ENCODE measurements at regions not wholly inside any gene's neighbourhood (a gene's known extent, or its start where the extent isn't known, plus 50 kb on each side); places are given as distances from the start of the nearest gene placed in this dataset.

DNA sequence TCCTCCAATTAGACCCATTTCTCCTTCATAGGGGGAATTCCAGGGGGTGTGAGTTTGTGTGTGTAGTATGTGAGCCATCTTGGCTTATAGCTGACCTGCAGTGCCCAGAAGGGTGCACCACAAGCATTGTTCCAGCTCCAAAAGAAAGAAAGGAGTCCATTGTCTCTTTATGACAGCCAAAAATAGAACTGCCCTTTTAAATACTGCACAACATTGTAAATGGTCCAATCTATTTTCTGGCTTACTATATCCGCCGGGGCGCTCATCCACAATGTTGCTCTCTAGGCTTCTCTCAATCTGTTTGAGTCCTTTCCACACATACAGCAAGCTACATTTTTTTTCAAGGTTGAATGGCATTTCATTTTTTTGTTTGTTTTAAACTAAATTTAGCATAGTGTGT, 517.5 kb downstream of the STK39 start:
- Mint-ChIP-seq H3K27ac (ENCODE audit: unreplicated experiment) (no peak overlapping the region), H3K27me3 (ENCODE audit: unreplicated experiment) (no peaks in the 10 kb centered on the region), H3K4me1 (ENCODE audit: unreplicated experiment) (peaks cover 39% of the 10 kb centered on the region), H3K4me3 (ENCODE audit: unreplicated experiment) (no peak overlapping the region), H3K9me3 (ENCODE audit: unreplicated experiment) (no peaks in the 10 kb centered on the region), H3K36me3 (ENCODE audit: low read depth, unreplicated experiment) (no peaks in the 10 kb centered on the region)
- no peak for DNase-seq (ENCODE audit: low spot score)
- TF ChIP-seq, protein P1, sequence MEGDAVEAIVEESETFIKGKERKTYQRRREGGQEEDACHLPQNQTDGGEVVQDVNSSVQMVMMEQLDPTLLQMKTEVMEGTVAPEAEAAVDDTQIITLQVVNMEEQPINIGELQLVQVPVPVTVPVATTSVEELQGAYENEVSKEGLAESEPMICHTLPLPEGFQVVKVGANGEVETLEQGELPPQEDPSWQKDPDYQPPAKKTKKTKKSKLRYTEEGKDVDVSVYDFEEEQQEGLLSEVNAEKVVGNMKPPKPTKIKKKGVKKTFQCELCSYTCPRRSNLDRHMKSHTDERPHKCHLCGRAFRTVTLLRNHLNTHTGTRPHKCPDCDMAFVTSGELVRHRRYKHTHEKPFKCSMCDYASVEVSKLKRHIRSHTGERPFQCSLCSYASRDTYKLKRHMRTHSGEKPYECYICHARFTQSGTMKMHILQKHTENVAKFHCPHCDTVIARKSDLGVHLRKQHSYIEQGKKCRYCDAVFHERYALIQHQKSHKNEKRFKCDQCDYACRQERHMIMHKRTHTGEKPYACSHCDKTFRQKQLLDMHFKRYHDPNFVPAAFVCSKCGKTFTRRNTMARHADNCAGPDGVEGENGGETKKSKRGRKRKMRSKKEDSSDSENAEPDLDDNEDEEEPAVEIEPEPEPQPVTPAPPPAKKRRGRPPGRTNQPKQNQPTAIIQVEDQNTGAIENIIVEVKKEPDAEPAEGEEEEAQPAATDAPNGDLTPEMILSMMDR (IDR thresholded peaks at IDR 0.05; ENCODE audit: unreplicated experiment), result no peak

DNA sequence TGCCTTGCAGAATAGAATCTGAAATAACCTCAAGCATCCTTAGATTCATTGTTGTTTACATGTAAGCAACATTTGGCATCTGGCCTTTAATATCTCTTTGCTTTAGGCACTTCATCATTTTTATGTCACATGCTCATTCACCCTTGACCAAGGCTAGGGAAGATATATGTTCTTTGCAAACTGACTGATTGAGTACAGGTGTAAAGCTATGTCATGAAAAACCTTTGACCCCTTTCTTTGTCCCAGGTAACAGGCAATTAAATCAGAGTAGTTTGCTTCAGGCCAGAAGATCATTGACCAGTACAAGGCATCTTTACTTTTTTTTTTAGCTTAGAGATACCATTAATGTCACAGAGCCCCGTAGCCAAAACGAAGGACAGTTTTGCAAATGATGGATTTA, 520.6 kb downstream of the STK39 start:
- H3K36me3 Mint-ChIP-seq (ENCODE audit: low read depth, unreplicated experiment), result no peaks in the 10 kb centered on the region
- no peak overlapping the region for H3K4me3 Mint-ChIP-seq (ENCODE audit: unreplicated experiment)
- H3K4me1 Mint-ChIP-seq (ENCODE audit: unreplicated experiment), result peaks cover 8% of the 10 kb centered on the region

DNA sequence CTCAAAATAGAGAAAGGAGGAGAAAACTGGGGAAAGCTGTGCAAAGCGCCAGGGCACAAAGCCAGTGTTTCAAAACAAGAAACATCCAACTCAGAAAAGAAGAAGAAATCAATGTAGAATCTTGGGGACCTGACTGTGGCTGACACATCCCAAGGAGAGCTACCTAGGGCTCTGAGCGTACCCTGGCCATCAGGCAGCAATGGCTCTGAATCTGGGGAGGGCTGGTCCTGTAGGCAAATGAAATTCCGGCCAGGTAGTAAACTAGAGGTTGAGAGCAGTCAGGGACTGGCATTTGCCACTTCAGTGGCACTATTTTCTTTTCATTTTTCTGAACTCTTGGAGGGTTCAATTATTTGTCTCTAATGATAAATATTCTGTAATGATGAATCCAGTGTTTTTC, 525.8 kb downstream of the STK39 start:
- H3K27ac Mint-ChIP-seq (ENCODE audit: unreplicated experiment), result no peak overlapping the region
- H3K4me1 Mint-ChIP-seq (ENCODE audit: unreplicated experiment), result peaks cover 4% of the 10 kb centered on the region
- H3K9me3 Mint-ChIP-seq (ENCODE audit: unreplicated experiment), result no peaks in the 10 kb centered on the region
- peaks cover 2% of the 10 kb centered on the region for H3K27me3 Mint-ChIP-seq (ENCODE audit: unreplicated experiment)
- H3K36me3 Mint-ChIP-seq (ENCODE audit: low read depth, unreplicated experiment), result no peaks in the 10 kb centered on the region
- H3K4me3 Mint-ChIP-seq (ENCODE audit: unreplicated experiment), result no peak overlapping the region
- TF ChIP-seq, protein P1 (IDR thresholded peaks at IDR 0.05; ENCODE audit: unreplicated experiment), result no peak
- DNase-seq (ENCODE audit: low spot score), result no peak

More for the DNA sequence above, 520.6 kb downstream of the STK39 start:
- TF ChIP-seq, protein P1 (IDR thresholded peaks at IDR 0.05; ENCODE audit: unreplicated experiment), result no peak
- DNase-seq (ENCODE audit: low spot score), result no peak
- no peak overlapping the region for H3K27ac Mint-ChIP-seq (ENCODE audit: unreplicated experiment)
- no peaks in the 10 kb centered on the region for H3K27me3 Mint-ChIP-seq (ENCODE audit: unreplicated experiment)
- no peaks in the 10 kb centered on the region for H3K9me3 Mint-ChIP-seq (ENCODE audit: unreplicated experiment)

DNA sequence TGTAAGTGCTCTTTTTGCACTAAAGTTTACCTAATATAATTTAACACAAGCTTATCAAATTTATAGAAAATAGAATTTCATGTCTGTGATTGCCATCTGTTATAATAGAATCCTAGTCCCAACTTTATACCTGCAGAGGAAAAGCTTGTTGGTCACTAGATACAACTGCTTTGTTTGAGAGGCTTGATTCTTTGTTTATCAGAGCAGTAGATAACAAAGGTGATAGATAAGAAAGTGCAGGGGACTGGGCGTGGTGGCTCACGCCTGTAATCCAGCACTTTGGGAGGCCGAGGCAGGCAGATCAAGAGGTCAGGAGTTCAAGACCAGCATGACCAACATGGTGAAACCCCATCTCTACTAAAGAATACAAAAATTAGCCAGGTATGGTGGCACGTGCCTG, 528.0 kb downstream of the STK39 start:
- TF ChIP-seq, protein P1 (IDR thresholded peaks at IDR 0.05; ENCODE audit: unreplicated experiment), result no peak
- Mint-ChIP-seq H3K9me3 (ENCODE audit: unreplicated experiment) (no peaks in the 10 kb centered on the region), H3K27me3 (ENCODE audit: unreplicated experiment) (peaks cover 2% of the 10 kb centered on the region), H3K4me3 (ENCODE audit: unreplicated experiment) (no peak overlapping the region), H3K27ac (ENCODE audit: unreplicated experiment) (no peak overlapping the region), H3K36me3 (ENCODE audit: low read depth, unreplicated experiment) (no peaks in the 10 kb centered on the region), H3K4me1 (ENCODE audit: unreplicated experiment) (peaks cover 4% of the 10 kb centered on the region)
- no peak for DNase-seq (ENCODE audit: low spot score)

DNA sequence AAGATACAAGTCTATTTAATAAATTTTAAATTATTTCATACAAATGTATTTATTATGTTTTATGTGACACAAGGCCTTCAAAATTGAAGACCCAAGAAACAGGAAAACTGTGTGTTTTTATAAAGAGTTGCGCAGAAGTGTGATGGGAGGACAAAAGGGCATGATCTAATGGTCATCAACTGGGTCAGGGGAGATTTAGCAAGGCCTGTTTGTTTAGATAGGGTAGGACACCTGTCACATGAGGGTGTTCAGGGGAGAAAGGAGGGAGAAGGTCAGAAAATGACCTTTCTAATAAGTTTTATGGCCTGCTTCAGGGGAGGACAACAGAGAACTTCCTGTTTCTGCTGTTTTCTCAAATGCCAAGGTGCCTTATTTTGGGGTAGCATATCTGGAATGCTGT, 528.8 kb downstream of the STK39 start:
- Mint-ChIP-seq H3K27me3 (ENCODE audit: unreplicated experiment) (peaks cover 2% of the 10 kb centered on the region), H3K27ac (ENCODE audit: unreplicated experiment) (no peak overlapping the region), H3K4me3 (ENCODE audit: unreplicated experiment) (no peak overlapping the region), H3K36me3 (ENCODE audit: low read depth, unreplicated experiment) (no peaks in the 10 kb centered on the region), H3K9me3 (ENCODE audit: unreplicated experiment) (no peaks in the 10 kb centered on the region), H3K4me1 (ENCODE audit: unreplicated experiment) (peaks cover 4% of the 10 kb centered on the region)
- no peak for DNase-seq (ENCODE audit: low spot score)
- TF ChIP-seq, protein P1 (IDR thresholded peaks at IDR 0.05; ENCODE audit: unreplicated experiment), result no peak

Measured in endothelial cell (in vitro differentiated cells).